ENCODE measurements at regions not wholly inside any gene's neighbourhood (a gene's known extent, or its start where the extent isn't known, plus 50 kb on each side); places are given as distances from the start of the nearest gene placed in this dataset.

DNA sequence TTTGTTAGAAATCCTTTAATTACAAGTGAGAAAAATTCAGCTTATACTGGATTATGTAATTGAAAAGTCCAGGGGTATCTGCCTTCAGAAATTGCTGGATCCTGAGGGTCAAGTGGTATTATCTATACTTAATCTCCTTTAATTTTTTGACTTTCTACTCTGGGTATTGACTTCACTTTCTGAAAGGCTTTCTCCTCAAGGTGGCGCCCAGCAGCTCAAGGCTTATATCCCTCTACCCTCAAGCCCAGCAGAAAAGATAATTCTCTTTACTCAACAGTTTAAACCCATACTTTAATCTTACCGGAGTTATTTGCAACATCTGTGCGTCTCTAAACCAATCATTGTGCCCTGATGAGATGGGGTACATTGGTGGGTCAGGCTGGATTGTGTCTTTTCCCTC, 129.5 kb downstream of the LARP7 start:
- ATAC-seq (no peak), DNase-seq (peak in 1 of 2 donors; percentile 11)
- intact Hi-C loops (cut with DNase I, micrococcal nuclease), result loop anchor here in 1 of 2 donors (10.0 kb wide), 1 partner anchor 168 kb away; no protein-coding TSS in a partner anchor

DNA sequence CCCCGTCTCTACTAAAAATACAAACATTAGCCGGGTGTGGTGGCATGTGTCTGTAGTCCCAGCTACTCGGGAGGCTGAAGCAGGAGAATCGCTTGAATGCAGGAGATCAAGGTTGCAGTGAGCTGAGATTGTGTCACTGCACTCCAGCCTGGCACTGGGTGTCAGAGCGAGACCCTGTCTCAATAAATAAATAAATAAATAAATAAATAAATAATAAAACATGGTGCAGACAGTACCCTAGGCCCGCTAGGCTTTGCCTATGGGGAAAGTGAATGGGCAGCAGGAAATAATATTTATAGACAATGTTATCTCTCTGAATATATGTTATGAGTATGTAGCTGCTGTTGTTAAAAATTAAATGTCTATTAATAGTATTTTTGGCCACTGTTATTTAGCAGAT, 130.4 kb downstream of the LARP7 start:
- intact Hi-C loops (cut with DNase I, micrococcal nuclease), result loop anchor here in 1 of 2 donors (10.0 kb wide), 1 partner anchor 167 kb away; no protein-coding TSS in a partner anchor
- DNase-seq (no peak), ATAC-seq (no peak)

DNA sequence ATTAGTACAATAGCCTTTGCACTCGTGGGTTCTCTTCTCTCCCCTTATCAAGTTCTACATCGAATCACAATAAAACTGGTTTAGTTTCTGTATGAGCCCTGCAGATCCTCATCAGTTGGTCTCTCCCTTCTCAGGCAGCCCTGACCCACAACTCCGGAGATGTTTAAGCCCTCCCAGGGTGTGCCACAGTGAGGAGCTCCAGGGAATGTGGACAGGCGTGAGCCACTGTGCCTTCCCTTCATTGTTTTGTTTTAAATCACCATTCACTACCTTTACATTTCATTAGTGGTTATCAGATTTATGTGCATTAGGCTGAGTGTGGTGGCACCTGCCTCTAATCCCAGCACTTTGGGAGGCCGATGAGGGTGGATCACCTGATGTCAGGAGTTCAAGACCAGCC, 133.2 kb downstream of the LARP7 start:
- ATAC-seq, result no peak
- no peak for DNase-seq
- intact Hi-C loops (cut with DNase I, micrococcal nuclease), result no loop called here

DNA sequence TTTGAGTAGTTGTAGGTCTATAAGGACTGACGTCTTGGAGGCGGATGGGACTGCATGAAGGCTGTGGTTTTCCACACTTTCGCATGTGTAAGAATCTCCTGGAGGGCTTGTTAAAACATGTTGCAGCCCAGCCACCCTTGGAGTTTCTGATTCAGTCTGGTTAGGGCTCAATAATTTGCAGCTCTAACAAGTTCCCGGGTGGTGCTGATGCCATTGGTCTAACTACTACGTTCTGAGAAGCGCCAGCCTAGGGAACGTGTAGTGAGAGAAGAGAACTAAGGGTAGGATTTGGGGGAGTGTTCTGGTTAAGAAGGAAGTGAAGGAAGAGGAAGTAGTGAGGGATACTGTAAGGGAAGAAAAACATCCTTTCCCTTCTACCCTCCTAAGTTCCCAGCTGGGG, 138.9 kb downstream of the LARP7 start:
- ATAC-seq (no peak), DNase-seq (no peak)
- intact Hi-C loops (cut with DNase I, micrococcal nuclease), result no loop called here

DNA sequence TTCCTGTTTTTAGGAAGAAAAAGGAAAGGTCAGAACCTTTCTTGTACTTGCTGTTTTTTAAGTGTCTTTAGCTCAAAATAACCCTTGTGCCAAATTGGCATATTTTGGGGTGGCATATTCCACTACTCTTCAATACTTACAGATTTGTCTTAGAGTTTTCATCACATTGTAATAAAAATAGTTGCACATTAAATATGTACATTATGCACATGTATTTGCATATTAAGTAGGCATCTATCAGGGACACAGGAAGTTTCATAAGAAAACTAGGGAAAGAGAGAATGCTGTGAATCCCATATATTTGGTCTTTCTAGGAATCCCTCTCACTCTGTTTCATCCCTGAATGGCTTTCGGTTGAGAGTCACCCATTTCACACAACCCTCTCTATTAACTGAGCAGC, 139.6 kb downstream of the LARP7 start:
- intact Hi-C loops (cut with DNase I, micrococcal nuclease), result no loop called here
- ATAC-seq, result no peak
- no peak for DNase-seq

DNA sequence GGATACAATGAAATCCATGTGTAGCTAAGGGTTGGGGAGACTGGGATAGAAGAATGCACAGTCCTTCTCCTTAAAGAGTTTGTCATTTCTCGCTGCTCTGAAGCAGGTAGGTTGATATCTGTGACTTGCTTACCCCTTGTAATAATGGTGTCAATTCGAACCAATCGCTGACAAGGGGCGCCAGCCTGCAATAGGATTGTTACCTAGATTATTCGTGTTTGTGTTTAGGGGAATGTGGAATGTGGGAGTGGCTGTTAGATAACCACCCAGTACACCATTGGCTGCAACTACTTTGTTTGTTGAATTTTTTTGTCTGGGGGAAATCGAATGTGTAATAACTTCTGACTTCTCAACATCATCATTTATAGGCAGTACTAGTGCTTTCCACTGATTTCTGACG, 141.6 kb downstream of the LARP7 start:
- no peak for ATAC-seq

DNA sequence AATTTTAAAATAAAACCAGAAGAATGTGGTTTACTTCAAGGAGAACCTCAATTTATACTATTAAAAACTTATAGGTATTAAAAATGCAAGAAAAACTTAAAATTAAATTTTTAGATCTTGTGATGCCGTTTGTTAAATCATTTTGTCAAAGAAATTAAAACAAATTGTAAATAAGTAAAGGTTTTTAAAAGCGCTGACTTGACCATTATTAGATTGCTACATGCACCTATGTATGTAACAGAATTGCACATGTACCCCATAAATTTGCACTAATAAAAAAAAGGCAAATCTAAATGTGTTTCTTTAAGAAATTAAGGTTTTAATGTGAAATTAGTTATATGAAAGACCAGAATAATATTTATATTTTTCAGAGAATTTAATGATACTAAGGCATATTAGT, 156.1 kb downstream of the LARP7 start:
- no peak for ATAC-seq
- intact Hi-C loops (cut with DNase I, micrococcal nuclease), result no loop called here

More for the DNA sequence above, 141.6 kb downstream of the LARP7 start:
- intact Hi-C loops (cut with DNase I, micrococcal nuclease), result no loop called here
- no peak for DNase-seq

DNA sequence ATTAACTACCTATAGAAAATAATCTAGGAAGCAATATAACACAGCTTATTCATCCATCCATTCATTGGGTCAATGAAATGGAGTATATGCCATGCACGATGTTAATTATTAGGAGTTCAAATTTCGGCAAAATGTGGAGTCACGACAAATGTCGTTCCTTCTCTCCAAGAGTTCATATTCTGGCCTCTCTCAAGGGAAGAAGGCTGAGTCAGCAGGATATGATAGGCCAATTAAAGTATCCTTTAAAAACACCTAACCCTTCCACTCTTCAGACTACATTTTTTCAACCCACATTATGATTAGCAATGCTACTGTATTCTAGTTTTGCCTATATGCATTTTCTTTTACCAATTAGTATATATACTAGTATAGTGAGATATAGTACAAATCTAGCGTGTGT, 163.1 kb downstream of the LARP7 start:
- ATAC-seq, result no peak
- no peak for DNase-seq

More for the DNA sequence above, 156.1 kb downstream of the LARP7 start:
- DNase-seq, result no peak

DNA sequence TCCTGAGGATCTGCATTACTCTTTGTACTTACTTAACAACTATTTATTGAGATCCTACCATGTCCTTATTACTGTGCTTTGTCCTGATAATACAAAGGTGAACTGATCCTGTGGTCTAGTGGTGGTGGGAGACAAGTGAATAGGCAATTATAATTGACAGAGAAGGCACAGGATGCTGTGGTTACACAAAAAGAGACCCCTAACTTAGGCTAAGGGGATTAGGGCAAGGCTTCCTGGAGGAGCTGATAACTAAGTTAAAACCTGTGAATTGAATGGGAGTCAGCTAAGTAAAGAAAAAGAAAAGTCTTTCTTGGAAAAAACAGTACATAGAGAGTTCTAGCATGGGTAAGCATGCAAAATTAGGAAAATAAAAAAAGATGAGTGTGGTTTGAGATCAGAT, 164.4 kb downstream of the LARP7 start:
- intact Hi-C loops (cut with DNase I, micrococcal nuclease), result no loop called here
- no peak for ATAC-seq

More for the DNA sequence above, 163.1 kb downstream of the LARP7 start:
- intact Hi-C loops (cut with DNase I, micrococcal nuclease), result no loop called here

DNA sequence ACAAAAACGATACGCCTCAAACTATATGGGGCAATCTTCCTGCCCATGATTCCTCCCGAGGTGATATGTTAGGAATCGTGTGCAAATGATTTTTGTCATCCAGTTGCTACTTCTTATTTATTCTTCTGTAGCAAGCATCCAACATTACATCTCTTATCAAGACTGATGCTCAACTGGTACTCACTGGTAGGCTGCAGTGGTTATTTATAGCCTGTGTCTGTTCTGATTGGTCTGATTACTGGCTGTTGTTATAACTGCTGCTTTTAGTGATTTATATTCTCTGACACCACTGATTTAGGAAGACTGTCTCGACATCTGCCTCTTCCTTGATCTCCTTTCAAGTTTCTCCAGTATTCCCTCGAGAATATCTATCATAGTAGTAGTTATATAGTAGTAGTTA, 165.8 kb downstream of the LARP7 start:
- intact Hi-C loops (cut with DNase I, micrococcal nuclease), result no loop called here
- no peak for ATAC-seq
- no peak for DNase-seq

More for the DNA sequence above, 164.4 kb downstream of the LARP7 start:
- no peak for DNase-seq

DNA sequence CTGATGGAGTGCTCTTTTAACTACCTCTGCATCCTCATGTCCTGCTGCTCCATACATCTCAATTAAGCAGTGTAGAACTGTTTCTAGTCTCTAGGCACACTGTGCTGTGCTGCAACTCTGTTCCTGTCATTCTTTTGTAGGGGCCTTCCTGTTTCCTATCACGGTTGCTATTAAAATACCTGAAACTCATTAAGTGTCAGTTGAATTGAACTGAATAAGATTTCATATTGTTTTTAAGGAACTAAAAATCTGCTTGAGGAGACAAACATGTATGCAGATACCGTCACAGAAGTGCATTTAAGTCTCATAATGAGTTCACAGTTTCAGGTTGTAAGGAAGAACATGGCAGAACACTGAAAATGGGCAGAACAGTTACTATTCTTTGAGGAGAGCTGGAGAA, 170.1 kb downstream of the LARP7 start:
- DNase-seq (no peak), ATAC-seq (no peak)
- intact Hi-C loops (cut with DNase I, micrococcal nuclease), result no loop called here

DNA sequence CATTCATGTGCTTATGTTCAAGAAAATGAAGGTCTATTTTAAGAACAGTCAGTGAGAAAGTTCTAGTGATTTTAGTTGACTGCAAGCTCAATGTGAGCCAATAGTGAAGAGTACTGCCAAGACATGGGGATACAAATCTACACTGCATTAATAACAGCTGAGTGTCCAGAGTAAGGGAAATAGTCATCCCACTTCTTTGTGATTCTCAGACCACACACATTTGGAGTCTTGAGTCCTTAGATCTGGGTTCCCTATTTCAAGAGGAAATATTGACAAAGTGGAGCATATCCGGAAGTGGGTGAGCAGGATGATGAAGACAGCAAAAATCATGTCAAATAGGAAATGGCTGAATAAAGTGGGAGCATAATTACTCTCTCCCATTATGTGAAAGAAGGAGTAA, 171.1 kb downstream of the LARP7 start:
- intact Hi-C loops (cut with DNase I, micrococcal nuclease), result no loop called here
- DNase-seq (no peak), ATAC-seq (no peak)

DNA sequence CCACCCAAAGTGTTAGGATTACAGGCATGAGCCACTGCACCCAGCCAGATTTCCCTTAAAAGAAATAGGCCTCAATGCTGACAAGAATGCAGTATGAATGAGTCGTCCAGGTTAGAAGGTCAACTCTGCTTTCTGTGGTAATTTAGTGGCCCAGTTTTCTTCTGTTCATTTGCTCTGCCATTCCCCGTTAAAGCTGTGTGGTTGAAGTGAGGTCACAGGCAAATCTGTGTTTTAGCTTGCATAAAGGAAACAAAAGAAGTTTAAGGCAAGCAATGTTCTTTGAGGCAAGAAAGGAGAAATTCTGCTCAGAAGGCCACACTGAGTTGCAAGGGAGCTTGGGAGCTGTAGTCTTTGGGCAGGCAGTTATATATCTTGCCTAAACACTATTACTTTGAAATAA, 176.8 kb downstream of the LARP7 start:
- intact Hi-C loops (cut with DNase I, micrococcal nuclease), result no loop called here
- no peak for DNase-seq

DNA sequence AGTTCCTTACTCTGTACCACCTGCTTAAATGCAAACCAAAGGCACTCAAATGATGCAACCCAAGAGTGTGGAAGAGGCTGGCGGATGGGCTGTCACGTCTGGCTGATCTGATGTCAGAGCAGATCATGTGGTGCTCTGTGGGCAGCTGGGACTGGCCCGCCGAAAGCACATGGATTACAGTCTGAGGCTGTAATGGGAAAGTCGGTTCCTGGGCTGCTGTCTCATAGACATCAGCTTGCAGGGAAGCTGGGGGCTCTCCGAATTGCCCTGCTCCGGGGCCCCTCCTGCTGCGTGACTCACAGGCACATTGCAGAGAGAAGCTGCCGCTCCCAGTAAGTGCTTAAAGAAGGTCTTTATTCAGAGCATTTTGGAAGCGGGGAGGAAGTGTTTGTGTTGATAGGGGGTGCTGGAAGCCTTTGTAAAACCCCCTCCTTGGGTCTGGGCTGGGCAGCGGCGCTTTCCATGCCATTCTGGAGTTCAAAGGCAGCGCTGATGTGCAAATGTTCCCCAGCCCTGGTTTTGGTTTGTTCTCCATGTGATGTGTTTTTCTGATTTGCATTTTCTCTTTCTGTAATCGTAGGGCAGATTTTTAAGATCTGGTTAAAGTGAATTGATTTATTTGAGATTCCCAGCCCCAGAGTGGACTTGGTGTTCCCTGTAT, 181.1 kb downstream of the LARP7 start:
- ATAC-seq (peak; percentile 41), DNase-seq (peak; percentile 21 to 53)
- intact Hi-C loops (cut with DNase I, micrococcal nuclease), result no loop called here

More for the DNA sequence above, 176.8 kb downstream of the LARP7 start:
- ATAC-seq, result no peak

DNA sequence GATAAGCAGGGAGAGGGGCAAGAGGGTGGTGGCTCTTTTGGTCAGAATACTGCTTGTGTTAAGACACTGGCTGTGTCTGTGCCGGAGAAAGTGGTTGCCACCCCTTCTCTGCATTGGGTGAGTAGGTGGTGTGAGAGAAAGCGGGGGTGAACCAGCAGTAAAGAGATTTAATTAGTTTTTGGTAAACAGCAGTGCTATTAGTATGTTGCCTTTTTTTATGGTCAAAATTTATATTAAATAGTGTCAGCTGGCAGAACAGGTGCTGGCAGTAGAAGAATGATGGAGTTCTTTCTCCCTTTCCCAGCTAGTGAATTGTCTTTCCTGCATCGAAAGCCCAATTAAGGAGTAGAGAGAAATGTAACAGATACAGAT, 181.6 kb downstream of the LARP7 start:
- no peak for DNase-seq
- intact Hi-C loops (cut with DNase I, micrococcal nuclease), result no loop called here
- ATAC-seq, result no peak

DNA sequence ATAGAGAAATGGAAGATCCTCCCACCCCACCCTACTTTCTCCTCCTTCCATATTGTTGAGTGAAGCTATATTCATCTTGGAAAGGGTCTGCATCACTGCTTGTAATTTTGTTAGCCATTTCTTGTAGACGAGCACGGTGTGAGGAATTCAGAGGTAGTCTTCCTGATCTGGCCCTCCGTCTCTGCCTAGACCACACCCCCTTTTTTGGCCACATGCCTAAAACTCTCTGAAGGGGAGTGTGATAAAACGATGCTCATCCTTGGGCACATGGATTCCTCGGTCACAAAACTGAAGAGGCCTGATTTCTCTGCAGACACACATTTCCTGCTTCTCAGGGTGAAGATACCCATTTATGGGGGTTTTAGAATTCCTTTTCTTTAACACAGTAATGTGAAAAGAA, 182.8 kb downstream of the LARP7 start:
- DNase-seq (no peak), ATAC-seq (no peak)
- intact Hi-C loops (cut with DNase I, micrococcal nuclease), result no loop called here

DNA sequence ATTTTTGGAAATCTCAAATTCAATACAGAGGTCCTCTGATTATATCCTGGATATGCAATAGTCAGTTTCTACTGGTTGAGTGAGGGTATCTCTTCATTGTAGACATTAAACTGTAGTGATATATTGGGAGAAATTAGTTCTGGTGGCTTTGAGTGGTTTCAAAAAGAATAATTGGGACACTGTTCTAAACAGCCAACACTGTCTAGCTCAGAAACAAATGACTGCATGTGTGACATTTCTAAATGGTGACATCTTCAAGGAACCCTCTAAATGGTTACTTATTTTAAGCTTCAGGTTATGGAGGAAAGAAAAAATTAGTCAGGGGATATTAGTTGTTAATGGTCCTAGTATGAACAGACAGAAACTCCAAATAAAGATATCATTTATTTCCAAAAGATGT, 186.2 kb downstream of the LARP7 start:
- ATAC-seq (no peak), DNase-seq (no peak)
- intact Hi-C loops (cut with DNase I, micrococcal nuclease), result no loop called here

DNA sequence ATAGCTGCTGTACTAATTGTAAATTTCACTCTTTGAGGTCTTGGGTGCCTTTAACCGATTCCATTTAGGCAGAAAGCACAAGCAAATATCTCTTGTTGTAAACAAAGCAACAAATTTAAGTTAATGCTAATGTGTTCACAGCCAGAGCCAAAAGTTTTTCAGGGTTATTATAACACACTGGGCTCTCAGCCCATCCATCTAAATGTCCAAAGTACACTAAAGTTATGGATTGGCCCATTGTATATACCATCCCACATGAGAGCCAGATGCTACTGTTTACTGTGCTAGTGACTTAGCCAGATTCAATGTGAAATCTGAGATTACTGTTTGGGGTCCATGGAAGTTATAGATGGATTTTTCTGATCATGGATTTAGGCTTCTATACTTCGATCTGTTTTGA, 186.7 kb downstream of the LARP7 start:
- intact Hi-C loops (cut with DNase I, micrococcal nuclease), result no loop called here
- DNase-seq (no peak), ATAC-seq (no peak)

DNA sequence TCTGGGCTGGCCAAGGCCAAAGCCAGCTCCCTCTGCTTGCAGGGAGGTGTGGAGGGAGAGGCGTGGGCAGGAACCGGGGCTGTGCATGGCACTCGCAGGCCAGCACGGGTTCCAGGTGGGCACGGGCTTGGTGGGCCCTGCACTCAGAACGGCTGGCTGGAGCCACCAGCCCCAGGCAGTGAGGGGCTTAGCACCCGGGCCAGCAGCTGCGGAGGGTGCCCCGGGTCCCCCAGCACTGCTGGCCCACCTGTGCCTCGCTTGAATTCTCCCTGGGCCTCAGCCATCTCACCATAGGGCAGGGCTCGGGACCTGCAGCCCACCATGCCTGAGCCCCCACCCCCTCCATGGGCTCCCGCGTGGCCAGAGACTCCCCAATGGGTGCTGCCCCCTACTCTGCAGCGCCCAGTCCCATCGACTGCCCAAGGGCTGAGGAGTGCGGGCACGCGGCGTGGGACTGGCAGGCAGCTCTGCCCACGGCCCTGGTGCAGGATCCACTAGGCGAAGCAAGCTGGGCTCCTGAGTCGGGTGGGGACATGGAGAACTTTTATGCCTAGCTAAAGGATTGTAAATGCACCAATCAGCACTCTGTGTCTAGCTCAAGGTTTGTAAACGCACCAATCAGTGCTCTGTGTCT, 193.9 kb downstream of the LARP7 start:
- intact Hi-C loops (cut with DNase I, micrococcal nuclease), result no loop called here
- ATAC-seq, result no peak

DNA sequence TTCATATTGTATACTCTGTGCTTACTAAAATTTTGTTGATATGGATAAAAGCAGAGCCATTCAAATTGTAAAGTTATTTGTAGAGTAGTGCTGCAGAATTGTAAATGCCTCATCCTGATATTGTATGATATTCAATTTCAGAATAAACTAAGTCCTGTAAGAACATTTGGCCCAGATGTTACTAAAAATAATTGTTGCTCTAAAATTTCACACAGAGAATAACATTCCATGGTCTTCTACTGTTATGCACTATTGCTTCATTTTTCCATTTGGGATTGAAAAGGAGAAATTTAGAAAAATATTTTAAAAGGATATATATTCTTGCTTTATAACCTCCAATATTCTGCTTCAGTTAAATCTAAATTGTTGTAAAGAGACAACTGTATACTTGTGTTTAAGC, 195.6 kb downstream of the LARP7 start:
- intact Hi-C loops (cut with DNase I, micrococcal nuclease), result no loop called here
- no peak for DNase-seq

More for the DNA sequence above, 193.9 kb downstream of the LARP7 start:
- no peak for DNase-seq

DNA sequence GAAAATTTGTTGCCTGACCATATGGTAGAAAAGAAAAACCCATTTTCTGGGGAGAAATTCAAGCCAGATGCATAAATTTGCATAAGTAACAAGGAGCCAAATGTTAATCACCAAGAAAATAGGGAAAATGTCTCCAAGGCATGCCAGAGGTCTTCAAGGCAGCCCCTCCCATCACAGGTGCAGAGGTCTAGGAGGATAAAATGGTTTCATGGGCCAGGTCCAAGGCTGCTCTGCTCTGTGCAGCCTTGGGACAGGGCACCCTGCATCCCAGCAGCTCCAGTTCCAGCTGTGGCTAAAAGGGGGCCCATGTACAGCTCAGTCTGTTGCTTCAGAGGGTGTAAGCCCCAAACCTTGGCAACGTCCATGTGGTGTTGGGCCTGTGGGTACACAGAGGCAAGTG, 200.0 kb downstream of the LARP7 start:
- ATAC-seq, result no peak
- no peak for DNase-seq
- intact Hi-C loops (cut with DNase I, micrococcal nuclease), result no loop called here

More for the DNA sequence above, 195.6 kb downstream of the LARP7 start:
- no peak for ATAC-seq

All from left colon (tissue), 2 donors.